Ascending aorta (tissue), 2 donors: ENCODE measurements at regions not wholly inside any gene's neighbourhood (a gene's known extent, or its start where the extent isn't known, plus 50 kb on each side); places are given as distances from the start of the nearest gene placed in this dataset.

Source experiments
- DNase-seq, 2 donors: peaks; one replicate each; pipeline ENCODE4 v3.0.0-alpha.2; 2019; ENCODE audit warnings: low spot score in 2 of 2
- H3K27ac ChIP-seq, 2 donors: fragments of 200-600 bp; sonication (generic); one replicate each; pipeline ENCODE4 v1.5.1; 2016 to 2017; ENCODE audit warnings: mild to moderate bottlenecking in 1 of 2
- H3K27me3 ChIP-seq: fragments of 200-600 bp; sonication (generic); one replicate; pipeline ENCODE4 v1.5.1; 2017
- H3K36me3 ChIP-seq, 2 donors: fragments of 200-600 bp; sonication (generic); one replicate each; pipeline ENCODE4 v1.5.1; 2016
- H3K4me1 ChIP-seq, 2 donors: fragments of 200-600 bp; sonication (generic); one replicate each; pipeline ENCODE4 v1.5.1; 2016 to 2017; ENCODE audit warnings: mild to moderate bottlenecking in 1 of 2
- H3K4me3 ChIP-seq, 2 donors: fragments of 200-600 bp; sonication (generic); one replicate each; pipeline ENCODE4 v1.5.1; 2016 to 2017; ENCODE audit warnings: mild to moderate bottlenecking in 1 of 2
- H3K9me3 ChIP-seq, 2 donors: fragments of 200-600 bp; sonication (generic); one replicate each; pipeline ENCODE4 v1.5.1; 2016
- intact Hi-C: fragments of 100-400 bp; cut with DNase I; formaldehyde crosslinking; loops from one replicate; pipeline ENCODE4 v1.15.1; 2023
- TF ChIP-seq, protein P1 (sequence below), 3 experiments: fragments of 200-600 bp in 2 of 3; fragments of 450-650 bp in 1 of 3; sonication (generic) in 2 of 3; IDR thresholded peaks; one replicate each; pipeline ENCODE4 v1.5.1; 2016 to 2019; ENCODE audit warnings: antibody characterized with exemption in 3 of 3, mild to moderate bottlenecking in 1 of 3, moderate library complexity in 1 of 3

DNA sequence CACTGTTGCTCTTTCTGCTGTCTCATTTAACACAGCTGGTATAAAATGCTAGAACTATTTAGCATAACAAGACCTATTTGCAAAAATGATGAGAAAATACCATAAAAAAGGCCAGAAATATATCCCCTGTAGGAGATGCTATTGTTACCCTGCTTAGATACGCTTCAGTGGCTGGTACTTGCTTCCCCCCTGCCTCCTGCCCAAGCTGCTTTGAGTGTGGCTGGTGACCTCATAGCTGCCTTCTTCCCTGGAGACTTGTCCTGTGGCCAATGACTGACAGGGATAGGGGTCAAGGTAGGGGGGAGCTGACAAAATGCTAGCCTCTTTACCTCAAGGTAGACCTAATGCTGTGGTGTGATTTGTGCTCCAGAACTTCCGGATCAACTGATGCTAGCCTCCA, 150.2 kb upstream of the ZEB2 start:
- Histone ChIP-seq H3K27me3 (no peaks in the 10 kb centered on the region), H3K4me1 (no peaks in the 10 kb centered on the region), H3K9me3 (no peaks in the 10 kb centered on the region), H3K4me3 (no peak overlapping the region), H3K27ac (no peak overlapping the region), H3K36me3 (no peaks in the 10 kb centered on the region)
- DNase-seq, result no peak
- TF ChIP-seq, protein P1, sequence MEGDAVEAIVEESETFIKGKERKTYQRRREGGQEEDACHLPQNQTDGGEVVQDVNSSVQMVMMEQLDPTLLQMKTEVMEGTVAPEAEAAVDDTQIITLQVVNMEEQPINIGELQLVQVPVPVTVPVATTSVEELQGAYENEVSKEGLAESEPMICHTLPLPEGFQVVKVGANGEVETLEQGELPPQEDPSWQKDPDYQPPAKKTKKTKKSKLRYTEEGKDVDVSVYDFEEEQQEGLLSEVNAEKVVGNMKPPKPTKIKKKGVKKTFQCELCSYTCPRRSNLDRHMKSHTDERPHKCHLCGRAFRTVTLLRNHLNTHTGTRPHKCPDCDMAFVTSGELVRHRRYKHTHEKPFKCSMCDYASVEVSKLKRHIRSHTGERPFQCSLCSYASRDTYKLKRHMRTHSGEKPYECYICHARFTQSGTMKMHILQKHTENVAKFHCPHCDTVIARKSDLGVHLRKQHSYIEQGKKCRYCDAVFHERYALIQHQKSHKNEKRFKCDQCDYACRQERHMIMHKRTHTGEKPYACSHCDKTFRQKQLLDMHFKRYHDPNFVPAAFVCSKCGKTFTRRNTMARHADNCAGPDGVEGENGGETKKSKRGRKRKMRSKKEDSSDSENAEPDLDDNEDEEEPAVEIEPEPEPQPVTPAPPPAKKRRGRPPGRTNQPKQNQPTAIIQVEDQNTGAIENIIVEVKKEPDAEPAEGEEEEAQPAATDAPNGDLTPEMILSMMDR (IDR thresholded peaks at IDR 0.05), result no peak
- intact Hi-C loops, result no loop called here

GRCh38 chr2:144669196-144669987, 149.5 kb upstream of the ZEB2 start:
- no peaks in the 10 kb centered on the region for H3K36me3 ChIP-seq
- no peaks in the 10 kb centered on the region for H3K9me3 ChIP-seq
- no peaks in the 10 kb centered on the region for H3K27me3 ChIP-seq
- no peaks in the 10 kb centered on the region for H3K4me1 ChIP-seq
- no peak overlapping the region for H3K27ac ChIP-seq
- no peak for DNase-seq
- TF ChIP-seq, protein P1 (IDR thresholded peaks at IDR 0.05), result no peak
- intact Hi-C loops, result no loop called here
- no peak overlapping the region for H3K4me3 ChIP-seq

DNA sequence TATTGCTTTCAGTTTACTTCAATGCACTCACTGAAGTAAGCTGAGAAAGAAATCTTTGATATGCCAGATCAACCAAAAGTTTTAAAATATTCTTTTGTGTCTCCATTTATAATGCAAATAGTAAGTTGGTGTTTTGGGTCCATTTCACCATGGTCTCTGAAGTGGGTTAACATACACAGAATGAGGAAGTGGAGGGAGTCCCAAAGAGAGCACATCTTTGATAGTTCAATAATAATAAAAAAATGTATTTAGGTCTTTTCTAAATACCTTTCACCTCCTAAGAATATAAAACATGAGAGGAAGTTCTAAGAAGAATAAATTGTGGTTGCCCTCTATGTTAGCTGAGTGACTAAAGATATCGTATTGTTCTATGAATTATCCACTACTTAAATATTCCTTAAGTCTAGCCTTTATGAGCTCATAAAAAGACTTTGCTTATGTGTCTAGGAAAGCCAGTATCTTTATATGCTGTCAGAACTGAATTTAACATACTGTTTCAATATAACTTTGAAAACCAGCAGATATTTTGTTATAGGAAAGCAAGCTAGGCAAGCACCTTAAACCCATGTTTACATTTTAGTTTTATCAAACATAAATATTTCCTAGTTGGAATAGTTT, 148.7 kb upstream of the ZEB2 start:
- no peak overlapping the region for H3K4me3 ChIP-seq
- H3K27ac ChIP-seq, result no peak overlapping the region
- H3K9me3 ChIP-seq, result no peaks in the 10 kb centered on the region
- no peaks in the 10 kb centered on the region for H3K4me1 ChIP-seq
- no peak for DNase-seq
- TF ChIP-seq, protein P1 (IDR thresholded peaks at IDR 0.05), result no peak
- H3K27me3 ChIP-seq, result no peaks in the 10 kb centered on the region
- intact Hi-C loops, result no loop called here
- H3K36me3 ChIP-seq, result no peaks in the 10 kb centered on the region

- H3K4me3 ChIP-seq, result no peak overlapping the region
- intact Hi-C loops, result no loop called here
- no peaks in the 10 kb centered on the region for H3K4me1 ChIP-seq
- no peaks in the 10 kb centered on the region for H3K27me3 ChIP-seq
- no peak overlapping the region for H3K27ac ChIP-seq
- TF ChIP-seq, protein P1 (IDR thresholded peaks at IDR 0.05), result no peak
- H3K36me3 ChIP-seq, result no peaks in the 10 kb centered on the region
- DNase-seq, result no peak
- H3K9me3 ChIP-seq, result no peaks in the 10 kb centered on the region
Observed at GRCh38 chr2:144666032-144666431, 146.1 kb upstream of the ZEB2 start.

GRCh38 chr2:144663207-144663606, 143.3 kb upstream of the ZEB2 start:
- TF ChIP-seq, protein P1 (IDR thresholded peaks at IDR 0.05), result no peak
- H3K4me1 ChIP-seq, result no peaks in the 10 kb centered on the region
- intact Hi-C loops, result no loop called here
- no peak overlapping the region for H3K27ac ChIP-seq
- no peak for DNase-seq
- H3K9me3 ChIP-seq, result no peaks in the 10 kb centered on the region
- H3K27me3 ChIP-seq, result no peaks in the 10 kb centered on the region
- no peak overlapping the region for H3K4me3 ChIP-seq
- H3K36me3 ChIP-seq, result no peaks in the 10 kb centered on the region
